ENCODE measurements at regions not wholly inside any gene's neighbourhood (a gene's known extent, or its start where the extent isn't known, plus 50 kb on each side); places are given as distances from the start of the nearest gene placed in this dataset.

DNA sequence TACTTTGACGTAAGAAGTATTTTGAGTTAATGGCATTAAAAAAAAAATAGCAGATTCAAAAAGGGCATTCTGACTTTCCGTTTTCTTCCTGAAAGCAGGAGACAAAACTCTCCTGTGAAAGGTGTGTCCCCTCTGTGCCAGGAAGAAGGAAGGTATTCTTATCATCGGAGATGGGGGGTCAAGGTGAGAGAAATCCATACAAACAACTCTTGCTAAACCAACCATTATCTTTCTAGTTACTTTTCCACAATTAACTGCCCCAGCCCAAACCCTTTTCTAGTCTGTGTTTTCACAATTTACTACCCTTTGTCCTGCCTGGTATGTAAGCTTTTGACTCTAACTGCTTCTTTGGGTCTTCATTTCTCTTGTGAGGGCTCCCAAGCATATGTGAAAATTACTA, 717.3 kb downstream of the EPM2A start:
- no peaks in the 10 kb centered on the region for H3K36me3 ChIP-seq (ENCODE audit: control insufficient read depth, low read length)
- H3K9me2 ChIP-seq (replicated peaks; ENCODE audit: control insufficient read depth, low read length): no peaks in the 10 kb centered on the region
- no peaks in the 10 kb centered on the region for H4K20me1 ChIP-seq (ENCODE audit: control insufficient read depth, insufficient read depth, low read depth, low read length)
- no peaks in the 10 kb centered on the region for H3K4me1 ChIP-seq (ENCODE audit: control insufficient read depth, low read length)
- no peaks in the 10 kb centered on the region for H3K27me3 ChIP-seq (ENCODE audit: control insufficient read depth, low read length)
- no peaks in the 10 kb centered on the region for H3K9me3 ChIP-seq (ENCODE audit: control insufficient read depth, insufficient read depth, low read length)
- H3K79me2 ChIP-seq (ENCODE audit: control insufficient read depth, low read length): no peaks in the 10 kb centered on the region
- no peaks in the 10 kb centered on the region for H3F3A ChIP-seq (ENCODE audit: control insufficient read depth, insufficient read depth)
- H3K27ac ChIP-seq (ENCODE audit: low read depth, low read length): no peak overlapping the region
- no peak for TF ChIP-seq EZH2phosphoT487 (IDR thresholded peaks at IDR 0.05; ENCODE audit: borderline replicate concordance, low read length)
- TF ChIP-seq, protein P1, sequence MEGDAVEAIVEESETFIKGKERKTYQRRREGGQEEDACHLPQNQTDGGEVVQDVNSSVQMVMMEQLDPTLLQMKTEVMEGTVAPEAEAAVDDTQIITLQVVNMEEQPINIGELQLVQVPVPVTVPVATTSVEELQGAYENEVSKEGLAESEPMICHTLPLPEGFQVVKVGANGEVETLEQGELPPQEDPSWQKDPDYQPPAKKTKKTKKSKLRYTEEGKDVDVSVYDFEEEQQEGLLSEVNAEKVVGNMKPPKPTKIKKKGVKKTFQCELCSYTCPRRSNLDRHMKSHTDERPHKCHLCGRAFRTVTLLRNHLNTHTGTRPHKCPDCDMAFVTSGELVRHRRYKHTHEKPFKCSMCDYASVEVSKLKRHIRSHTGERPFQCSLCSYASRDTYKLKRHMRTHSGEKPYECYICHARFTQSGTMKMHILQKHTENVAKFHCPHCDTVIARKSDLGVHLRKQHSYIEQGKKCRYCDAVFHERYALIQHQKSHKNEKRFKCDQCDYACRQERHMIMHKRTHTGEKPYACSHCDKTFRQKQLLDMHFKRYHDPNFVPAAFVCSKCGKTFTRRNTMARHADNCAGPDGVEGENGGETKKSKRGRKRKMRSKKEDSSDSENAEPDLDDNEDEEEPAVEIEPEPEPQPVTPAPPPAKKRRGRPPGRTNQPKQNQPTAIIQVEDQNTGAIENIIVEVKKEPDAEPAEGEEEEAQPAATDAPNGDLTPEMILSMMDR (IDR thresholded peaks at IDR 0.05; ENCODE audit: low read depth, low read length, poor library complexity, severe bottlenecking): no peak
- H3K4me3 ChIP-seq (ENCODE audit: low read length): no peak overlapping the region
- H3K4me2 ChIP-seq (ENCODE audit: low read length): no peak overlapping the region

DNA sequence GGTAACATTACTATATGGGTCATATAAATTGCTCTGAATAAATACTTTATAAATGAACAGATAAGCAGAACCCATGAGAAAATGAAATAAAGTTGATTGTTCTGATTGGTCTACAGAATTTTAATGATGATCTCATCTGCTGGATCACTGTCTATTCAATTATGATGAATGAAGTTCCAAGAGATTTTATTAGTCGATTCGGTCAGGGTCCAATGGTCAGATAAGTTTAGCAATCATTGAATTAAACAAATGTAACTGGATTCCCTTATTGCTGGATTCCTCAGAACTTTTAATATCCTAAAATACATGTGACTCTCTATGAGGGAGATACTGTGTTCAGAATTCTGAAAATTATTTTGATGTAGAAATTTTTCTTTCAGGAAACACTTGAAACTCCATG, 715.2 kb downstream of the EPM2A start:
- no peaks in the 10 kb centered on the region for H4K20me1 ChIP-seq (ENCODE audit: control insufficient read depth, insufficient read depth, low read depth, low read length)
- H3K27ac ChIP-seq (ENCODE audit: low read depth, low read length): no peak overlapping the region
- no peaks in the 10 kb centered on the region for H3K27me3 ChIP-seq (ENCODE audit: control insufficient read depth, low read length)
- no peaks in the 10 kb centered on the region for H3F3A ChIP-seq (ENCODE audit: control insufficient read depth, insufficient read depth)
- no peaks in the 10 kb centered on the region for H3K36me3 ChIP-seq (ENCODE audit: control insufficient read depth, low read length)
- no peaks in the 10 kb centered on the region for H3K79me2 ChIP-seq (ENCODE audit: control insufficient read depth, low read length)
- no peak overlapping the region for H3K4me2 ChIP-seq (ENCODE audit: low read length)
- no peaks in the 10 kb centered on the region for H3K9me3 ChIP-seq (ENCODE audit: control insufficient read depth, insufficient read depth, low read length)
- no peaks in the 10 kb centered on the region for H3K9me2 ChIP-seq (replicated peaks; ENCODE audit: control insufficient read depth, low read length)
- no peak for TF ChIP-seq EZH2phosphoT487 (IDR thresholded peaks at IDR 0.05; ENCODE audit: borderline replicate concordance, low read length)
- TF ChIP-seq, protein P1 (IDR thresholded peaks at IDR 0.05; ENCODE audit: low read depth, low read length, poor library complexity, severe bottlenecking): no peak
- H3K4me3 ChIP-seq (ENCODE audit: low read length): no peak overlapping the region
- H3K4me1 ChIP-seq (ENCODE audit: control insufficient read depth, low read length): no peaks in the 10 kb centered on the region

DNA sequence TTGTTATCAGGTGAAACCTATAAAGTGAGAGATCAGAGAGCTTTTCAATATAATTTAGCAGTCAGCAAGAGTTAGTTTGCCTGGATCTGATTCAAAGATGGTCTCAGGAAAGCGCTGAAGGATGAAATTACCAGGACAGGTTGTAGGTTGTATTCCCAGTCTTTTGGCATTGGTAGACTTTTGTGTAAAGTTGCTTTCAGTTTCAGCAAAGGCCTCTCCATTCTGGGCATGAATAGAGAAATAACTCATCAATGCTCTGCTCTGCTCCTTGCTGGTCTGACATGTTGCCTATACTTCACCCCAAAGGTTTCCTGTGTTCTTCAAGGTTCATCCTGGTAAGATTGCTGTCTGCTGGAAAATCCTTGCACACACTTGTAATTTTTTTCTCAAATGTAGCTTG, 714.8 kb downstream of the EPM2A start:
- H3K79me2 ChIP-seq (ENCODE audit: control insufficient read depth, low read length): no peaks in the 10 kb centered on the region
- no peak overlapping the region for H3K4me2 ChIP-seq (ENCODE audit: low read length)
- H3F3A ChIP-seq (ENCODE audit: control insufficient read depth, insufficient read depth): no peaks in the 10 kb centered on the region

More for the DNA sequence above, 714.8 kb downstream of the EPM2A start:
- Histone ChIP-seq H3K9me3 (ENCODE audit: control insufficient read depth, insufficient read depth, low read length) (no peaks in the 10 kb centered on the region), H3K9me2 (replicated peaks; ENCODE audit: control insufficient read depth, low read length) (no peaks in the 10 kb centered on the region), H3K27ac (ENCODE audit: low read depth, low read length) (no peak overlapping the region), H3K4me3 (ENCODE audit: low read length) (no peak overlapping the region), H3K27me3 (ENCODE audit: control insufficient read depth, low read length) (no peaks in the 10 kb centered on the region), H4K20me1 (ENCODE audit: control insufficient read depth, insufficient read depth, low read depth, low read length) (no peaks in the 10 kb centered on the region), H3K4me1 (ENCODE audit: control insufficient read depth, low read length) (no peaks in the 10 kb centered on the region), H3K36me3 (ENCODE audit: control insufficient read depth, low read length) (no peaks in the 10 kb centered on the region)
- no peak for TF ChIP-seq EZH2phosphoT487 (IDR thresholded peaks at IDR 0.05; ENCODE audit: borderline replicate concordance, low read length)
- TF ChIP-seq, protein P1 (IDR thresholded peaks at IDR 0.05; ENCODE audit: low read depth, low read length, poor library complexity, severe bottlenecking): no peak
